Prostate gland (tissue), 2 donors: ENCODE measurements at regions not wholly inside any gene's neighbourhood (a gene's known extent, or its start where the extent isn't known, plus 50 kb on each side); places are given as distances from the start of the nearest gene placed in this dataset.

ENCODE experiments used
- DNase-seq: peaks from one replicate; pipeline ENCODE4 v3.0.0-alpha.2; 2019; ENCODE audit warnings: low spot score
- H3K27ac ChIP-seq, 2 donors: fragments of 200-600 bp; sonication (generic); 2 replicates each; pipeline ENCODE4 v1.5.1; 2017 to 2019
- H3K27me3 ChIP-seq: fragments of 200-600 bp; sonication (generic); replicated peaks from 2 replicates; pipeline ENCODE4 v1.5.1; 2019; ENCODE audit not compliant: insufficient read depth
- H3K36me3 ChIP-seq, 2 donors: fragments of 200-600 bp; sonication (generic); 1 replicate in 1 of 2; 2 replicates in 1 of 2; pipeline versions ENCODE4 v1.5.1 to v1.8.1; 2017 to 2019
- H3K4me1 ChIP-seq: fragments of 200-600 bp; sonication (generic); replicated peaks from 2 replicates; pipeline ENCODE4 v1.5.1; 2019
- H3K4me3 ChIP-seq, 2 donors: fragments of 200-600 bp; sonication (generic); 2 replicates each; pipeline ENCODE4 v1.5.1; 2017 to 2019
- H3K9me3 ChIP-seq: fragments of 200-600 bp; sonication (generic); 2 replicates; pipeline ENCODE4 v1.5.1; 2017
- CTCF ChIP-seq, 4 experiments: fragments of 200-600 bp in 2 of 4; fragments of 450-650 bp in 2 of 4; sonication (generic) in 2 of 4; IDR thresholded peaks; 1 replicate in 3 of 4; 2 replicates in 1 of 4; pipeline ENCODE4 v1.5.1; 2016 to 2019; ENCODE audit warnings: antibody characterized with exemption in 4 of 4, mild to moderate bottlenecking in 2 of 4, moderate library complexity in 2 of 4
- POLR2A ChIP-seq: fragments of 450-650 bp; IDR thresholded peaks from one replicate; pipeline ENCODE4 v1.6.1; 2016; ENCODE audit warnings: antibody characterized with exemption, mild to moderate bottlenecking
- POLR2AphosphoS5 ChIP-seq: sonication (generic); formaldehyde crosslinking; IDR thresholded peaks from one replicate; pipeline ENCODE4 v1.6.1; 2017; ENCODE audit warnings: antibody characterized with exemption
- WGBS: methylation state at CpG from one replicate; pipeline ENCODE4 v1.1.5; 2018; 5-methylcytosine and 5-hydroxymethylcytosine counted together
- intact Hi-C: fragments of 100-400 bp; cut with DNase I; formaldehyde crosslinking; loops from one replicate; pipeline ENCODE4 v1.14.2; 2022

GRCh38 chr18:38551881-38552280, 986.3 kb upstream of the CELF4 start:
- Histone ChIP-seq H3K4me1 (no peaks in the 10 kb centered on the region), H3K9me3 (no peaks in the 10 kb centered on the region), H3K36me3 (no peaks in the 10 kb centered on the region), H3K4me3 (no peak overlapping the region), H3K27me3 (no peaks in the 10 kb centered on the region), H3K27ac (no peak overlapping the region)
- 53% methylated on average over 10 of the region's 10 CpGs for WGBS
- TF ChIP-seq POLR2A (no peak), POLR2AphosphoS5 (peak; percentile 32)
- peak; percentile 55 for DNase-seq
- intact Hi-C loops: no loop called here

- WGBS: 73% methylated on average over 1 of the region's 1 CpG
- Histone ChIP-seq H3K4me1 (no peaks in the 10 kb centered on the region), H3K9me3 (no peaks in the 10 kb centered on the region), H3K27me3 (no peaks in the 10 kb centered on the region), H3K27ac (no peak overlapping the region), H3K36me3 (no peaks in the 10 kb centered on the region), H3K4me3 (no peak overlapping the region)
- intact Hi-C loops: no loop called here
- peak; percentile 8 for DNase-seq
- TF ChIP-seq CTCF (IDR thresholded peaks at IDR 0.05) (peak in 1 of 4 experiments; percentile 24), POLR2A (no peak)
Measured at GRCh38 chr18:38545071-38545470, 979.5 kb upstream of the CELF4 start.

- no peaks in the 10 kb centered on the region for H3K27me3 ChIP-seq
- no peak overlapping the region for H3K27ac ChIP-seq
- intact Hi-C loops: no loop called here
- no peaks in the 10 kb centered on the region for H3K4me1 ChIP-seq
- DNase-seq: no peak
- no peaks in the 10 kb centered on the region for H3K36me3 ChIP-seq
- TF ChIP-seq POLR2AphosphoS5 (no peak), CTCF (IDR thresholded peaks at IDR 0.05) (no peak), POLR2A (no peak)
- no peak overlapping the region for H3K4me3 ChIP-seq
- H3K9me3 ChIP-seq: no peaks in the 10 kb centered on the region
Measured at GRCh38 chr18:38539856-38540255, 974.3 kb upstream of the CELF4 start.

- H3K27me3 ChIP-seq: no peaks in the 10 kb centered on the region
- intact Hi-C loops: no loop called here
Measured at GRCh38 chr18:38539371-38539770, 973.8 kb upstream of the CELF4 start.

GRCh38 chr18:38534073-38534472, 968.5 kb upstream of the CELF4 start:
- intact Hi-C loops: no loop called here
- TF ChIP-seq POLR2A: no peak
- TF ChIP-seq POLR2AphosphoS5: no peak
- no peak for TF ChIP-seq CTCF (IDR thresholded peaks at IDR 0.05)
- DNase-seq: no peak
- Histone ChIP-seq H3K27ac (no peak overlapping the region), H3K36me3 (no peaks in the 10 kb centered on the region), H3K4me1 (no peaks in the 10 kb centered on the region), H3K9me3 (no peaks in the 10 kb centered on the region), H3K27me3 (no peaks in the 10 kb centered on the region), H3K4me3 (no peak overlapping the region)

More at GRCh38 chr18:38539371-38539770, 973.8 kb upstream of the CELF4 start:
- Histone ChIP-seq H3K27ac (no peak overlapping the region), H3K4me3 (no peak overlapping the region), H3K9me3 (no peaks in the 10 kb centered on the region), H3K4me1 (no peaks in the 10 kb centered on the region), H3K36me3 (no peaks in the 10 kb centered on the region)
- no peak for DNase-seq
- no peak for TF ChIP-seq POLR2A
- no peak for TF ChIP-seq POLR2AphosphoS5
- TF ChIP-seq CTCF (IDR thresholded peaks at IDR 0.05): no peak
